SJSA1 (cell line): ENCODE measurements at regions not wholly inside any gene's neighbourhood (a gene's known extent, or its start where the extent isn't known, plus 50 kb on each side); places are given as distances from the start of the nearest gene placed in this dataset.
"Not testable (repeated sequence)": the region's sequence is repeated elsewhere in the genome, so short reads cannot be mapped to it uniquely, and the experiment has no call there.

Experiments used
- DNase-seq, 2 experiments: peaks; one replicate each; pipeline ENCODE4 v3.0.0-alpha.2; 2015 to 2020; ENCODE audit warnings: low spot score in 2 of 2, low read depth in 1 of 2
- H3K27ac ChIP-seq: fragments of 250-450 bp; sonication (Bioruptor Pico); 2 replicates; pipeline ENCODE4 v1.5.1; 2020; ENCODE audit warnings: mild to moderate bottlenecking, moderate library complexity
- H3K27me3 ChIP-seq: fragments of 250-450 bp; sonication (Bioruptor Pico); replicated peaks from 2 replicates; pipeline ENCODE4 v1.5.1; 2020; ENCODE audit warnings: mild to moderate bottlenecking, moderate library complexity
- H3K36me3 ChIP-seq: fragments of 250-450 bp; sonication (Bioruptor Pico); 2 replicates; pipeline ENCODE4 v1.5.1; 2020; ENCODE audit warnings: mild to moderate bottlenecking
- H3K4me1 ChIP-seq: fragments of 250-450 bp; sonication (Bioruptor Pico); replicated peaks from 2 replicates; pipeline ENCODE4 v1.6.1; 2021; ENCODE audit warnings: mild to moderate bottlenecking
- H3K4me3 ChIP-seq: fragments of 250-450 bp; sonication (Bioruptor Pico); 2 replicates; pipeline ENCODE4 v1.5.1; 2020; ENCODE audit warnings: mild to moderate bottlenecking
- H3K9me3 ChIP-seq: fragments of 250-450 bp; sonication (Bioruptor Pico); replicated peaks from 2 replicates; pipeline ENCODE4 v1.5.1; 2020; ENCODE audit warnings: mild to moderate bottlenecking

- DNase-seq = no peak
- Histone ChIP-seq H3K36me3 (no peaks in the 10 kb centered on the region), H3K9me3 (no peaks in the 10 kb centered on the region), H3K4me3 (no peak overlapping the region), H3K4me1 (no peaks in the 10 kb centered on the region), H3K27me3 (no peaks in the 10 kb centered on the region), H3K27ac (no peak overlapping the region)
Observed at GRCh38 chr3:87771337-87772192, 287.2 kb downstream of the CGGBP1 start.

GRCh38 chr3:87766721-87767120 is 292.1 kb downstream of the CGGBP1 start:
- Histone ChIP-seq H3K36me3 (no peaks in the 10 kb centered on the region), H3K4me1 (no peaks in the 10 kb centered on the region), H3K4me3 (no peak overlapping the region), H3K27ac (no peak overlapping the region), H3K27me3 (no peaks in the 10 kb centered on the region), H3K9me3 (no peaks in the 10 kb centered on the region)
- no peak for DNase-seq

GRCh38 chr3:87765256-87765655 is 293.5 kb downstream of the CGGBP1 start:
- Histone ChIP-seq H3K4me3 (no peak overlapping the region), H3K4me1 (no peaks in the 10 kb centered on the region), H3K27me3 (no peaks in the 10 kb centered on the region), H3K27ac (no peak overlapping the region), H3K36me3 (no peaks in the 10 kb centered on the region), H3K9me3 (no peaks in the 10 kb centered on the region)
- DNase-seq = no peak

GRCh38 chr3:87761795-87762194 is 297.0 kb downstream of the CGGBP1 start:
- no peak overlapping the region for H3K27ac ChIP-seq
- no peak overlapping the region for H3K4me3 ChIP-seq
- H3K36me3 ChIP-seq = no peaks in the 10 kb centered on the region
- H3K27me3 ChIP-seq = no peaks in the 10 kb centered on the region
- no peaks in the 10 kb centered on the region for H3K9me3 ChIP-seq
- DNase-seq = no peak
- no peaks in the 10 kb centered on the region for H3K4me1 ChIP-seq

GRCh38 chr3:87761341-87761740 is 297.5 kb downstream of the CGGBP1 start:
- no peaks in the 10 kb centered on the region for H3K9me3 ChIP-seq
- no peak overlapping the region for H3K27ac ChIP-seq
- no peak for DNase-seq
- H3K27me3 ChIP-seq = no peaks in the 10 kb centered on the region
- no peak overlapping the region for H3K4me3 ChIP-seq
- no peaks in the 10 kb centered on the region for H3K4me1 ChIP-seq
- no peaks in the 10 kb centered on the region for H3K36me3 ChIP-seq

- no peak overlapping the region for H3K27ac ChIP-seq
- H3K9me3 ChIP-seq = no peaks in the 10 kb centered on the region
- no peak overlapping the region for H3K4me3 ChIP-seq
- no peaks in the 10 kb centered on the region for H3K36me3 ChIP-seq
- H3K4me1 ChIP-seq = no peaks in the 10 kb centered on the region
- H3K27me3 ChIP-seq = no peaks in the 10 kb centered on the region
- DNase-seq = no peak
Observed at GRCh38 chr3:87756616-87757015, 302.2 kb downstream of the CGGBP1 start.

- DNase-seq = no peak
- H3K27ac ChIP-seq = no peak overlapping the region
- H3K27me3 ChIP-seq = no peaks in the 10 kb centered on the region
- H3K4me3 ChIP-seq = no peak overlapping the region
- H3K9me3 ChIP-seq = no peaks in the 10 kb centered on the region
- H3K4me1 ChIP-seq = no peaks in the 10 kb centered on the region
- no peaks in the 10 kb centered on the region for H3K36me3 ChIP-seq
Observed at GRCh38 chr3:87755852-87756251, 303.0 kb downstream of the CGGBP1 start.

GRCh38 chr3:87742250-87742649 is 316.6 kb downstream of the CGGBP1 start:
- no peak overlapping the region for H3K4me3 ChIP-seq

GRCh38 chr3:87740894-87741293 is 317.9 kb downstream of the CGGBP1 start:
- not testable (repeated sequence) for H3K4me3 ChIP-seq, H3K4me1 ChIP-seq, DNase-seq, H3K27ac ChIP-seq, H3K9me3 ChIP-seq, H3K27me3 ChIP-seq, H3K36me3 ChIP-seq

More at GRCh38 chr3:87742250-87742649, 316.6 kb downstream of the CGGBP1 start:
- Histone ChIP-seq H3K27me3 (no peaks in the 10 kb centered on the region), H3K27ac (no peak overlapping the region), H3K9me3 (no peaks in the 10 kb centered on the region), H3K4me1 (no peaks in the 10 kb centered on the region), H3K36me3 (no peaks in the 10 kb centered on the region)
- DNase-seq = no peak

- not testable (repeated sequence) for H3K27me3 ChIP-seq, DNase-seq, H3K9me3 ChIP-seq
Observed at GRCh38 chr3:87737817-87738216, 321.0 kb downstream of the CGGBP1 start.

GRCh38 chr3:87733671-87734367 is 325.0 kb downstream of the CGGBP1 start:
- H3K9me3 ChIP-seq = no peaks in the 10 kb centered on the region
- H3K27me3 ChIP-seq = no peaks in the 10 kb centered on the region
- no peak overlapping the region for H3K27ac ChIP-seq
- no peaks in the 10 kb centered on the region for H3K4me1 ChIP-seq
- H3K36me3 ChIP-seq = no peaks in the 10 kb centered on the region
- DNase-seq = no peak
- H3K4me3 ChIP-seq = no peak overlapping the region

More at GRCh38 chr3:87737817-87738216, 321.0 kb downstream of the CGGBP1 start:
- H3K27ac ChIP-seq, H3K4me3 ChIP-seq, H3K4me1 ChIP-seq, H3K36me3 ChIP-seq: not testable (repeated sequence)

GRCh38 chr3:87732294-87732693 is 326.5 kb downstream of the CGGBP1 start:
- no peaks in the 10 kb centered on the region for H3K27me3 ChIP-seq
- no peak overlapping the region for H3K4me3 ChIP-seq
- DNase-seq = no peak
- H3K4me1 ChIP-seq = no peaks in the 10 kb centered on the region
- H3K9me3 ChIP-seq = no peaks in the 10 kb centered on the region
- H3K36me3 ChIP-seq = no peaks in the 10 kb centered on the region
- H3K27ac ChIP-seq = no peak overlapping the region

- Histone ChIP-seq H3K9me3 (no peaks in the 10 kb centered on the region), H3K27me3 (no peaks in the 10 kb centered on the region), H3K4me1 (no peaks in the 10 kb centered on the region), H3K27ac (no peak overlapping the region), H3K36me3 (no peaks in the 10 kb centered on the region), H3K4me3 (no peak overlapping the region)
- no peak for DNase-seq
Observed at GRCh38 chr3:87727783-87728182, 331.0 kb downstream of the CGGBP1 start.

- Histone ChIP-seq H3K9me3 (no peaks in the 10 kb centered on the region), H3K4me3 (no peak overlapping the region), H3K27ac (no peak overlapping the region), H3K4me1 (no peaks in the 10 kb centered on the region), H3K27me3 (no peaks in the 10 kb centered on the region), H3K36me3 (no peaks in the 10 kb centered on the region)
- DNase-seq = no peak
Observed at GRCh38 chr3:87719060-87719459, 339.7 kb downstream of the CGGBP1 start.
